ENCODE measurements at regions not wholly inside any gene's neighbourhood (a gene's known extent, or its start where the extent isn't known, plus 50 kb on each side); places are given as distances from the start of the nearest gene placed in this dataset.
"Not testable (repeated sequence)": the region's sequence is repeated elsewhere in the genome, so short reads cannot be mapped to it uniquely, and the experiment has no call there.

GRCh38 chr11:134724779-134725140, 312.7 kb upstream of the B3GAT1 start:
- H3K4me3 ChIP-seq (ENCODE audit: low read depth, low read length) = no peak overlapping the region
- POLR2A ChIA-PET = no interaction called here
- DNase-seq (ENCODE audit: low read depth, low spot score) = no peak
- no peak for TF ChIP-seq CTCF (IDR thresholded peaks at IDR 0.05; ENCODE audit: insufficient read depth, low read length, missing control alignments)
- CTCF ChIA-PET = no interaction called here

GRCh38 chr11:134724106-134724778, 312.2 kb upstream of the B3GAT1 start:
- ChIA-PET CTCF (no interaction called here), POLR2A (no interaction called here)
- no peak for DNase-seq (ENCODE audit: low read depth, low spot score)
- H3K4me3 ChIP-seq (ENCODE audit: low read depth, low read length) = no peak overlapping the region
- TF ChIP-seq CTCF (IDR thresholded peaks at IDR 0.05; ENCODE audit: insufficient read depth, low read length, missing control alignments) = no peak

- CTCF ChIA-PET; POLR2A ChIA-PET; H3K4me3 ChIP-seq (ENCODE audit: low read depth, low read length); DNase-seq (ENCODE audit: low read depth, low spot score): not testable (repeated sequence)
Measured at GRCh38 chr11:134720691-134721070, 308.6 kb upstream of the B3GAT1 start.

GRCh38 chr11:134719940-134720690, 308.1 kb upstream of the B3GAT1 start:
- H3K4me3 ChIP-seq (ENCODE audit: low read depth, low read length); DNase-seq (ENCODE audit: low read depth, low spot score); CTCF ChIA-PET; POLR2A ChIA-PET: not testable (repeated sequence)

GRCh38 chr11:134719397-134719796, 307.4 kb upstream of the B3GAT1 start:
- ChIA-PET CTCF (no interaction called here), POLR2A (no interaction called here)
- no peak for TF ChIP-seq CTCF (IDR thresholded peaks at IDR 0.05; ENCODE audit: insufficient read depth, low read length, missing control alignments)

GRCh38 chr11:134716582-134716981, 304.5 kb upstream of the B3GAT1 start:
- POLR2A ChIA-PET = no interaction called here
- H3K4me3 ChIP-seq (ENCODE audit: low read depth, low read length) = no peak overlapping the region
- DNase-seq (ENCODE audit: low read depth, low spot score) = no peak
- CTCF ChIA-PET = no interaction called here
- TF ChIP-seq CTCF (IDR thresholded peaks at IDR 0.05; ENCODE audit: insufficient read depth, low read length, missing control alignments) = no peak

More at GRCh38 chr11:134719397-134719796, 307.4 kb upstream of the B3GAT1 start:
- no peak overlapping the region for H3K4me3 ChIP-seq (ENCODE audit: low read depth, low read length)
- no peak for DNase-seq (ENCODE audit: low read depth, low spot score)

GRCh38 chr11:134714021-134714656, 302.1 kb upstream of the B3GAT1 start:
- CTCF ChIA-PET = no interaction called here
- POLR2A ChIA-PET = no interaction called here
- no peak overlapping the region for H3K4me3 ChIP-seq (ENCODE audit: low read depth, low read length)
- DNase-seq (ENCODE audit: low read depth, low spot score) = no peak
- no peak for TF ChIP-seq CTCF (IDR thresholded peaks at IDR 0.05; ENCODE audit: insufficient read depth, low read length, missing control alignments)

Measured in AG04449 (cell line).